Neuronal stem cell (in vitro differentiated cells): ENCODE measurements at regions not wholly inside any gene's neighbourhood (a gene's known extent, or its start where the extent isn't known, plus 50 kb on each side); places are given as distances from the start of the nearest gene placed in this dataset.
A peak's percentile ranks its signal among the peaks of the same experiment; 100 is the strongest.

ENCODE experiments used
- DNase-seq: peaks from one replicate; pipeline ENCODE4 v3.0.0-alpha.2; 2013; ENCODE audit warnings: low spot score
- H2AFZ ChIP-seq: one replicate; pipeline ENCODE4 v1.6.1; 2013; ENCODE audit warnings: mild to moderate bottlenecking, low read length, inconsistent platforms
- H2AK5ac ChIP-seq: 2 replicates; pipeline ENCODE4 v1.6.1; 2013; ENCODE audit warnings: low read depth, mild to moderate bottlenecking, inconsistent platforms, low read length, moderate library complexity, mixed read lengths
- H2BK120ac ChIP-seq: 2 replicates; pipeline ENCODE4 v1.6.1; 2013; ENCODE audit warnings: low read depth, mild to moderate bottlenecking, inconsistent platforms, low read length, moderate library complexity, mixed read lengths
- H2BK12ac ChIP-seq: one replicate; pipeline ENCODE4 v1.6.1; 2013; ENCODE audit warnings: low read length, inconsistent platforms
- H2BK15ac ChIP-seq: 2 replicates; pipeline ENCODE4 v1.6.1; 2013; ENCODE audit warnings: mild to moderate bottlenecking, low read length, inconsistent platforms, mixed read lengths
- H2BK5ac ChIP-seq: one replicate; pipeline ENCODE4 v1.6.1; 2013; ENCODE audit warnings: inconsistent platforms, mild to moderate bottlenecking, low read length, moderate library complexity
- H3K14ac ChIP-seq: one replicate; pipeline ENCODE4 v1.6.1; 2013; ENCODE audit warnings: low read length, inconsistent platforms
- H3K18ac ChIP-seq: 2 replicates; pipeline ENCODE4 v1.6.1; 2013; ENCODE audit warnings: low read length, inconsistent platforms
- H3K23ac ChIP-seq: 2 replicates; pipeline ENCODE4 v1.6.1; 2013; ENCODE audit warnings: low read depth, mild to moderate bottlenecking, mixed read lengths, low read length, inconsistent platforms; ENCODE audit not compliant: poor library complexity
- H3K27ac ChIP-seq: replicated peaks from 3 replicates; pipeline ENCODE4 v1.5.1; 2013; ENCODE audit warnings: low read length, inconsistent platforms
- H3K27me3 ChIP-seq, 3 experiments: 2 replicates each; pipeline ENCODE4 v1.6.1; 2013; ENCODE audit warnings: low read length in 3 of 3, mild to moderate bottlenecking in 2 of 3, inconsistent platforms in 1 of 3, low read depth in 1 of 3, mixed read lengths in 1 of 3, moderate library complexity in 1 of 3; ENCODE audit not compliant: control insufficient read depth in 3 of 3, insufficient read depth in 3 of 3
- H3K36me3 ChIP-seq, 2 donors: replicated peaks in 1 of 2; 2 replicates each; pipeline ENCODE4 v1.6.1; 2013; ENCODE audit warnings: low read length in 2 of 2; ENCODE audit not compliant: control insufficient read depth in 2 of 2, insufficient read depth in 2 of 2
- H3K4ac ChIP-seq: 2 replicates; pipeline ENCODE4 v1.6.1; 2013; ENCODE audit warnings: inconsistent platforms, mild to moderate bottlenecking, low read length, moderate library complexity
- H3K4me1 ChIP-seq, 2 donors: 1 replicate in 1 of 2; 2 replicates in 1 of 2; pipeline ENCODE4 v1.6.1; 2013; ENCODE audit warnings: low read length in 2 of 2, low read depth in 1 of 2; ENCODE audit not compliant: control insufficient read depth in 2 of 2, insufficient read depth in 1 of 2
- H3K4me2 ChIP-seq: one replicate; pipeline ENCODE4 v1.6.1; 2013; ENCODE audit warnings: mild to moderate bottlenecking, low read length, inconsistent platforms; ENCODE audit not compliant: insufficient read depth, poor library complexity, severe bottlenecking
- H3K4me3 ChIP-seq, 2 donors: 2 replicates each; pipeline ENCODE4 v1.5.1; 2013; ENCODE audit warnings: low read length in 2 of 2, mild to moderate bottlenecking in 2 of 2, inconsistent platforms in 1 of 2, moderate library complexity in 1 of 2
- H3K79me1 ChIP-seq: one replicate; pipeline ENCODE4 v1.6.1; 2013; ENCODE audit warnings: low read depth, mild to moderate bottlenecking, inconsistent platforms, low read length, moderate library complexity
- H3K9ac ChIP-seq: one replicate; pipeline ENCODE4 v1.6.1; 2013; ENCODE audit warnings: mild to moderate bottlenecking, low read depth, low read length, inconsistent platforms; ENCODE audit not compliant: poor library complexity
- H3K9me3 ChIP-seq, 2 donors: replicated peaks in 1 of 2; 2 replicates each; pipeline versions ENCODE3 to v1.6.1; 2013; ENCODE audit warnings: low read length in 2 of 2, mild to moderate bottlenecking in 2 of 2, inconsistent platforms in 1 of 2, low read depth in 1 of 2, mixed read lengths in 1 of 2, moderate library complexity in 1 of 2; ENCODE audit not compliant: control insufficient read depth in 2 of 2, insufficient read depth in 1 of 2
- H4K8ac ChIP-seq: one replicate; pipeline ENCODE4 v1.6.1; 2013; ENCODE audit warnings: low read depth, mild to moderate bottlenecking, inconsistent platforms, low read length, moderate library complexity
- H4K91ac ChIP-seq: one replicate; pipeline ENCODE4 v1.6.1; 2013; ENCODE audit warnings: low read length, low read depth, mild to moderate bottlenecking, inconsistent platforms; ENCODE audit not compliant: poor library complexity
- WGBS, 2 donors: extraction: QIAGEN DNeasy Blood & Tissue Kit; methylation state at CpG; one replicate each; pipeline ENCODE4 v1.1.7; 2013; ENCODE audit warnings: missing lambda C conversion rate in 2 of 2, mixed read lengths in 1 of 2; ENCODE audit not compliant: insufficient read length in 2 of 2, insufficient replicate concordance in 1 of 2; ENCODE audit errors: extremely low coverage in 2 of 2; 5-methylcytosine and 5-hydroxymethylcytosine counted together

DNA sequence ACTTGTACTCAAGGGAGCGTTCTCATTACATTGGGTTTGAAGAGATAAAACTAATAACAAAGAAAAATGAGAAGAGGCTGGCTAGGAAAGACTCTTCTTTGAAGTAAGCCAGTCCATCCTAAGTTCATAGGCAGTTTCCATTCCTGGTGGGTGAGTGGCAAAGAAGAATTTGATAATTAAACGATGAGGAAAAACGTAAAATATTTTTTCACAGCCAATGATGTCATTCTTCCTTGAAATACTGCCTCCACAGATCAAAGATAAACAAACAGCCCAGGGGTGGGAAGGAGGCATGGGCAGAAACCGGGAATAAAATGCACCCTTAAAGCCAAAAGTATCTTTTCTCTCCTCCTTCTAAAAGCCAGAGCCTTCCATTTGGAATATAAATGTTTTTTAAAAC, 346.6 kb downstream of the PMP22 start:
- peaks cover 7 to 26% of the 10 kb centered on the region in 2 donors for H3K4me1 ChIP-seq
- H2BK120ac ChIP-seq: no peak overlapping the region
- no peak overlapping the region for H3K18ac ChIP-seq
- H3K79me1 ChIP-seq: no peaks in the 10 kb centered on the region
- no peak overlapping the region for H2AK5ac ChIP-seq
- H3K36me3 ChIP-seq: no peaks in the 10 kb centered on the region
- H2BK15ac ChIP-seq: no peak overlapping the region
- no peak for DNase-seq
- H4K91ac ChIP-seq: no peak overlapping the region
- H4K8ac ChIP-seq: no peak overlapping the region
- peak overlapping the region; percentile 92 for H3K27ac ChIP-seq
- peak overlapping the region; percentile 4 for H2AFZ ChIP-seq
- H3K4ac ChIP-seq: no peak overlapping the region
- H3K23ac ChIP-seq: no peak overlapping the region
- no CpG with 5 or more reads among the region's 4 CpGs for WGBS, 2 donors
- no peaks in the 10 kb centered on the region for H3K27me3 ChIP-seq
- H3K9ac ChIP-seq: no peak overlapping the region
- H2BK5ac ChIP-seq: no peak overlapping the region
- no peak overlapping the region for H3K14ac ChIP-seq
- H3K9me3 ChIP-seq: peaks cover 2 to 51% of the 10 kb centered on the region in 2 donors
- no peak overlapping the region for H2BK12ac ChIP-seq
- H3K4me2 ChIP-seq: no peak overlapping the region
- H3K4me3 ChIP-seq: no peak overlapping the region

DNA sequence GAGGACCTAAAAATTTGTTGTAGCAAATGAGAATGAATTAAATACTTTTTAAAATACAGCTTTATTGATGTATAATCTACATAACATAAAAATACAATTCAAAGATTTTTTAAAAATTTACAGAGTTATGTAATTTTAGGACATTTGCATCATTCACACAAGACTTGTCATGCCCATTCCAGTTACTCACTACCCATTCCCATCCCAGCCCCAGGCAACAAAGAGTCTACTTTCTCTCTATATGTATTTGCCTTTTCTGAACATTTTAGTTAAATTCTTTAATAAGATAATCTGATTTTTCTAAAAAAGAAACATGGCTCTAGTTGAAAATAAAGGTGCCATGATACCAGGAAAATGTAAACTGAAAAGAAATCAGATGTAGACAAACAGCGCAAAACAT, 354.2 kb downstream of the PMP22 start:
- H4K8ac ChIP-seq: no peak overlapping the region
- H3K36me3 ChIP-seq: no peaks in the 10 kb centered on the region
- no peak overlapping the region for H3K14ac ChIP-seq
- no CpG with 5 or more reads among the region's 1 CpG for WGBS, 2 donors
- peaks cover 7 to 69% of the 10 kb centered on the region in 2 donors for H3K9me3 ChIP-seq
- no peak overlapping the region for H3K23ac ChIP-seq
- no peak overlapping the region for H3K9ac ChIP-seq
- no peak overlapping the region for H3K27ac ChIP-seq
- H3K27me3 ChIP-seq: no peaks in the 10 kb centered on the region
- H2BK12ac ChIP-seq: no peak overlapping the region
- no peak overlapping the region for H3K4ac ChIP-seq
- H3K4me3 ChIP-seq: no peak overlapping the region
- DNase-seq: no peak
- H3K4me2 ChIP-seq: no peak overlapping the region
- H2AK5ac ChIP-seq: no peak overlapping the region
- H3K18ac ChIP-seq: no peak overlapping the region
- H2BK5ac ChIP-seq: no peak overlapping the region
- H2AFZ ChIP-seq: no peak overlapping the region
- no peaks in the 10 kb centered on the region for H3K79me1 ChIP-seq
- no peaks in the 10 kb centered on the region for H3K4me1 ChIP-seq
- no peak overlapping the region for H2BK120ac ChIP-seq
- H4K91ac ChIP-seq: no peak overlapping the region
- no peak overlapping the region for H2BK15ac ChIP-seq

DNA sequence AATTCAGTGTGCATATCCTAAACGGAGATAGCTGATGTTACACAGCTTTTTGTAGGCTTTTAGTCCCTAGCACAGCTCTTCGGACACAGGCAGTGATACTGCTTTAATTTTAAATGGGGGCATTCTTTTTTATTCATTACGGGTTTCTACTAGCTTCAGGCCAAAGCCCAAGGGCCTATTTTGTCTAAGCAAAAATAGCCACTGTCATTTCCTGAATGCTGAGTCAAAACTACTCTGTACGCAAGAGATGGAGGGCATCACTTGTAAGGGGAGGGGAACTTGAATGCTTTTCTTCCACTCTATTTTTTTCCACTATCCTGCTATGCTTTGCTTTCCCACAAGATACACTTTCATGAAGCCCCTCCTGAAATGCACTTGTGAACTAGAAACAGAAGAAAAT, 360.7 kb downstream of the PMP22 start:
- H2BK15ac ChIP-seq: no peak overlapping the region
- no peak overlapping the region for H3K9ac ChIP-seq
- no peak overlapping the region for H3K4me3 ChIP-seq
- H3K4ac ChIP-seq: no peak overlapping the region
- no peak overlapping the region for H4K91ac ChIP-seq
- H3K79me1 ChIP-seq: no peaks in the 10 kb centered on the region
- no CpG with 5 or more reads among the region's 4 CpGs for WGBS, 2 donors
- no peak overlapping the region for H2BK12ac ChIP-seq
- H2AFZ ChIP-seq: no peak overlapping the region
- no peak for DNase-seq
- no peak overlapping the region for H3K4me2 ChIP-seq
- no peak overlapping the region for H2AK5ac ChIP-seq
- H3K27ac ChIP-seq: no peak overlapping the region
- no peak overlapping the region for H3K18ac ChIP-seq
- H3K14ac ChIP-seq: no peak overlapping the region
- no peak overlapping the region for H2BK120ac ChIP-seq
- H3K27me3 ChIP-seq: no peaks in the 10 kb centered on the region
- peaks cover 1 to 7% of the 10 kb centered on the region in 2 donors for H3K4me1 ChIP-seq
- no peak overlapping the region for H4K8ac ChIP-seq
- no peak overlapping the region for H3K23ac ChIP-seq
- H3K36me3 ChIP-seq: no peaks in the 10 kb centered on the region
- no peak overlapping the region for H2BK5ac ChIP-seq
- H3K9me3 ChIP-seq: peaks cover 0 to 31% of the 10 kb centered on the region in 2 donors

DNA sequence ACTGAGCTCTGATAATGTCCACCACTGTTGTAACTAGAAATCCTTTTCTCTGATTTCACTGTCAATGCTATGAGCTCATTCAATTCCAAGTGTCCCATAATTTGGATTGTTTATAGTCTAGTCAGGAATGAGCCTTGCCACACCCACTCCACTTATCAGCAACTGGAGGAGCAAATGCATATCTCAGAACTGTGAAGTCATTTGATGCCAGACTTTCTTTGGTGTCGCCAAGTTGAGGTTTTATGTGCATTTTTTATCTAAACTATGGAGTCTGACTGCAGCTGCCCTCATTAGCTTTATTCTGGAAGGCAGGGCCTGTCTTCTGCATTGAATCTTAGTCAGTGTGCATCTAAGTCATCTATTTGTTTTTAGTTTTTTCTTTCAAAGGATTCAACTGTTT, 361.3 kb downstream of the PMP22 start:
- Histone ChIP-seq H2BK12ac (no peak overlapping the region), H2AFZ (no peak overlapping the region), H3K23ac (no peak overlapping the region), H4K8ac (no peak overlapping the region), H3K4me1 (peaks cover 1 to 7% of the 10 kb centered on the region in 2 donors), H2BK15ac (no peak overlapping the region), H3K36me3 (no peaks in the 10 kb centered on the region), H3K4me3 (no peak overlapping the region), H3K4ac (no peak overlapping the region), H3K27ac (no peak overlapping the region), H2BK5ac (no peak overlapping the region), H3K27me3 (no peaks in the 10 kb centered on the region), H3K9ac (no peak overlapping the region), H4K91ac (no peak overlapping the region), H3K9me3 (peaks cover 0 to 31% of the 10 kb centered on the region in 2 donors), H3K18ac (no peak overlapping the region), H3K79me1 (no peaks in the 10 kb centered on the region), H3K4me2 (no peak overlapping the region), H2BK120ac (no peak overlapping the region), H3K14ac (no peak overlapping the region), H2AK5ac (no peak overlapping the region)
- no peak for DNase-seq
- no CpG with 5 or more reads among the region's 1 CpG for WGBS, 2 donors
